GM12878 (cell line): ENCODE measurements at regions not wholly inside any gene's neighbourhood (a gene's known extent, or its start where the extent isn't known, plus 50 kb on each side); places are given as distances from the start of the nearest gene placed in this dataset.

Source experiments
- ATF7 ChIP-seq: fragments of 450-650 bp; IDR thresholded peaks from 2 replicates; pipeline ENCODE4 v1.6.1; 2016; ENCODE audit warnings: low read depth, mild to moderate bottlenecking
- BCL11A ChIP-seq: IDR thresholded peaks from 2 replicates; pipeline ENCODE4 v1.6.1; 2011; ENCODE audit warnings: low read depth, low read length
- CEBPZ ChIP-seq: fragments of 150-350 bp; IDR thresholded peaks from 2 replicates; pipeline ENCODE4 v1.6.1; 2016; ENCODE audit warnings: low read depth, low read length
- CHD1 ChIP-seq: IDR thresholded peaks from 2 replicates; pipeline ENCODE4 v1.6.1; 2012; ENCODE audit warnings: low read depth, low read length, improper control_type of control experiment
- ESRRA ChIP-seq: IDR thresholded peaks from 2 replicates; pipeline ENCODE4 v1.6.1; 2012; ENCODE audit warnings: mild to moderate bottlenecking, low read length, improper control_type of control experiment
- EZH2 ChIP-seq: IDR thresholded peaks from 2 replicates; pipeline ENCODE4 v1.6.1; 2012; ENCODE audit warnings: low read depth, mild to moderate bottlenecking, control low read depth, inconsistent platforms, low read length, borderline replicate concordance; ENCODE audit not compliant: control insufficient read depth
- KLF5 ChIP-seq: fragments of 450-650 bp; IDR thresholded peaks from 2 replicates; pipeline ENCODE4 v1.6.1; 2014; ENCODE audit warnings: mild to moderate bottlenecking; ENCODE audit not compliant: partially characterized antibody
- MTA2 ChIP-seq: fragments of 450-650 bp; IDR thresholded peaks from 2 replicates; pipeline ENCODE4 v1.6.1; 2016; ENCODE audit warnings: low read depth, mild to moderate bottlenecking, moderate library complexity
- NBN ChIP-seq: fragments of 450-650 bp; IDR thresholded peaks from 2 replicates; pipeline ENCODE4 v1.6.1; 2016
- NR2C1 ChIP-seq: fragments of 450-650 bp; IDR thresholded peaks from 2 replicates; pipeline ENCODE4 v1.6.1; 2017; ENCODE audit warnings: antibody characterized with exemption, mild to moderate bottlenecking, moderate library complexity
- RAD51 ChIP-seq: fragments of 450-650 bp; IDR thresholded peaks from 2 replicates; pipeline ENCODE4 v1.6.1; 2016; ENCODE audit warnings: moderate library complexity, mild to moderate bottlenecking, inconsistent platforms
- RCOR1 ChIP-seq: conservative IDR thresholded peaks from 2 replicates; pipeline ENCODE4 v1.6.1; 2012; ENCODE audit warnings: low read depth, low read length, improper control_type of control experiment
- RELA ChIP-seq: fragments of 450-650 bp; IDR thresholded peaks from 2 replicates; pipeline ENCODE4 v1.8.0; 2014; ENCODE audit warnings: borderline replicate concordance; ENCODE audit not compliant: partially characterized antibody
- RELB ChIP-seq: fragments of 450-650 bp; IDR thresholded peaks from 2 replicates; pipeline ENCODE4 v1.6.1; 2017; ENCODE audit warnings: low read depth, mild to moderate bottlenecking, moderate library complexity
- SMC3 ChIP-seq: IDR thresholded peaks from 2 replicates; pipeline ENCODE4 v1.6.1; 2011; ENCODE audit warnings: low read length, improper control_type of control experiment, borderline replicate concordance
- ZNF622 ChIP-seq: fragments of 450-650 bp; IDR thresholded peaks from 2 replicates; pipeline ENCODE4 v1.6.1; 2017; ENCODE audit warnings: mild to moderate bottlenecking, inconsistent platforms
- TF ChIP-seq, protein P1 (sequence below): fragments of 450-650 bp; IDR thresholded peaks from 2 replicates; pipeline ENCODE4 v1.6.1; 2014; ENCODE audit warnings: mild to moderate bottlenecking
- TF ChIP-seq, protein P2 (sequence below): fragments of 450-650 bp; IDR thresholded peaks from 2 replicates; pipeline ENCODE4 v1.6.1; 2017; ENCODE audit warnings: borderline replicate concordance

DNA sequence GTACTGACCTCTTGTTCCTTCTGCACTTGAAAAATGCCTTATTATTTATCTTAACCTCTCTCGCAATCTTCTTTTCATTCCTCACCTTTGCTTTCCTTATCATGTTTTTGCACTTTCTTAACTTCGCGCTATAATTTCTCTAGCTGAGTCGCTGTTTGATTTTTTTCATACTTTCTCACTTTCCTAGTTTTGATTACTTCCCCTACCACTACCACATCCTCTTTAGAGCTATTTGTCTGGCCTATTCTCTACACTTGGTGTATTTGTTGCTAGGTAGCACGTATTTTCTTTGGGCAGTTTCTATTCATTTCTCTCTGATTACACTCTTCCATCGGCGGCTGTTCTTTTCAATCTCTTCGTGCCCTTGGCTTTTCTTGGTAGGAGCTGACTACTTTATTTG lies 611.8 kb downstream of the BNC2 start (continued):
- TF ChIP-seq CEBPZ (no peak), ESRRA (no peak), RELA (no peak), KLF5 (no peak), SMC3 (no peak), NR2C1 (no peak), BCL11A (no peak), RELB (0 out of 2 replicates have a peak, but pooled peaks have one; percentile 37), NBN (peak; percentile 49; the same call in 1 of the 2 replicates), MTA2 (peak; percentile 66; the same call in 1 of the 2 replicates), CHD1 (no peak), RCOR1 (no peak), ATF7 (peak; percentile 50), ZNF622 (no peak), EZH2 (no peak), RAD51 (no peak)
- TF ChIP-seq, protein P1, sequence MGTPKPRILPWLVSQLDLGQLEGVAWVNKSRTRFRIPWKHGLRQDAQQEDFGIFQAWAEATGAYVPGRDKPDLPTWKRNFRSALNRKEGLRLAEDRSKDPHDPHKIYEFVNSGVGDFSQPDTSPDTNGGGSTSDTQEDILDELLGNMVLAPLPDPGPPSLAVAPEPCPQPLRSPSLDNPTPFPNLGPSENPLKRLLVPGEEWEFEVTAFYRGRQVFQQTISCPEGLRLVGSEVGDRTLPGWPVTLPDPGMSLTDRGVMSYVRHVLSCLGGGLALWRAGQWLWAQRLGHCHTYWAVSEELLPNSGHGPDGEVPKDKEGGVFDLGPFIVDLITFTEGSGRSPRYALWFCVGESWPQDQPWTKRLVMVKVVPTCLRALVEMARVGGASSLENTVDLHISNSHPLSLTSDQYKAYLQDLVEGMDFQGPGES, result no peak
- TF ChIP-seq, protein P2, sequence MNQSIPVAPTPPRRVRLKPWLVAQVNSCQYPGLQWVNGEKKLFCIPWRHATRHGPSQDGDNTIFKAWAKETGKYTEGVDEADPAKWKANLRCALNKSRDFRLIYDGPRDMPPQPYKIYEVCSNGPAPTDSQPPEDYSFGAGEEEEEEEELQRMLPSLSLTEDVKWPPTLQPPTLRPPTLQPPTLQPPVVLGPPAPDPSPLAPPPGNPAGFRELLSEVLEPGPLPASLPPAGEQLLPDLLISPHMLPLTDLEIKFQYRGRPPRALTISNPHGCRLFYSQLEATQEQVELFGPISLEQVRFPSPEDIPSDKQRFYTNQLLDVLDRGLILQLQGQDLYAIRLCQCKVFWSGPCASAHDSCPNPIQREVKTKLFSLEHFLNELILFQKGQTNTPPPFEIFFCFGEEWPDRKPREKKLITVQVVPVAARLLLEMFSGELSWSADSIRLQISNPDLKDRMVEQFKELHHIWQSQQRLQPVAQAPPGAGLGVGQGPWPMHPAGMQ, result no peak
